CD4-positive, CD25-positive, alpha-beta regulatory T cell (primary cell): ENCODE measurements at regions not wholly inside any gene's neighbourhood (a gene's known extent, or its start where the extent isn't known, plus 50 kb on each side); places are given as distances from the start of the nearest gene placed in this dataset.
A peak's percentile ranks its signal among the peaks of the same experiment; 100 is the strongest.

Experiments used
- ATAC-seq, 2 donors: fragments of 150-1000 bp; cut with Tn5 transposase; one replicate each; pipeline ENCODE4 v1.10.0; 2021; ENCODE audit warnings: low read depth in 2 of 2, moderate number of reproducible peaks in 2 of 2, moderate library complexity in 1 of 2
- DNase-seq, 3 donors: peaks; one replicate each; pipeline versions ENCODE4 v3.0.0 to v3.0.0-alpha.2; 2012 to 2022; ENCODE audit warnings: mixed read lengths in 1 of 3
- H3K27ac ChIP-seq: one replicate; pipeline ENCODE4 v1.7.0; 2013; ENCODE audit warnings: mild to moderate bottlenecking, low read length; ENCODE audit not compliant: insufficient read depth, poor library complexity, severe bottlenecking
- H3K27me3 ChIP-seq: one replicate; pipeline ENCODE4 v1.7.0; 2013; ENCODE audit warnings: low read length; ENCODE audit not compliant: control insufficient read depth, insufficient read depth
- H3K36me3 ChIP-seq: one replicate; pipeline ENCODE4 v1.7.0; 2013; ENCODE audit warnings: mild to moderate bottlenecking, low read length, moderate library complexity; ENCODE audit not compliant: control insufficient read depth, insufficient read depth
- H3K4me1 ChIP-seq: 2 replicates; pipeline ENCODE4 v1.7.0; 2013; ENCODE audit warnings: mild to moderate bottlenecking, low read length; ENCODE audit not compliant: insufficient read depth, control insufficient read depth, poor library complexity, severe bottlenecking
- H3K4me3 ChIP-seq: one replicate; pipeline ENCODE4 v1.7.0; 2013; ENCODE audit warnings: low read depth, mild to moderate bottlenecking, low read length, moderate library complexity
- H3K9me3 ChIP-seq, 2 experiments: 1 replicate in 1 of 2; 2 replicates in 1 of 2; pipeline ENCODE4 v1.7.0; 2013; ENCODE audit warnings: low read length in 2 of 2, mild to moderate bottlenecking in 1 of 2, moderate library complexity in 1 of 2; ENCODE audit not compliant: control insufficient read depth in 2 of 2
- H3K27ac Mint-ChIP-seq, 3 donors: one replicate each; pipeline ENCODE4 v1.8.0; 2020 to 2022; ENCODE audit warnings: mild to moderate bottlenecking in 3 of 3, mixed read lengths in 3 of 3, moderate library complexity in 2 of 3
- H3K27me3 Mint-ChIP-seq: one replicate; pipeline ENCODE4 v1.8.0; 2022; ENCODE audit warnings: mild to moderate bottlenecking, mixed read lengths
- H3K36me3 Mint-ChIP-seq: one replicate; pipeline ENCODE4 v1.8.0; 2020; ENCODE audit warnings: mixed read lengths
- H3K4me1 Mint-ChIP-seq, 4 donors: one replicate each; pipeline ENCODE4 v1.8.0; 2020 to 2022; ENCODE audit warnings: mixed read lengths in 4 of 4, mild to moderate bottlenecking in 1 of 4
- H3K4me3 Mint-ChIP-seq, 4 donors: one replicate each; pipeline ENCODE4 v1.8.0; 2020 to 2022; ENCODE audit warnings: mild to moderate bottlenecking in 4 of 4, mixed read lengths in 4 of 4, moderate library complexity in 3 of 4
- H3K9me3 Mint-ChIP-seq, 7 donors: one replicate each; pipeline ENCODE4 v1.8.0; 2020 to 2022; ENCODE audit warnings: mixed read lengths in 7 of 7, mild to moderate bottlenecking in 3 of 7, moderate library complexity in 2 of 7

DNA sequence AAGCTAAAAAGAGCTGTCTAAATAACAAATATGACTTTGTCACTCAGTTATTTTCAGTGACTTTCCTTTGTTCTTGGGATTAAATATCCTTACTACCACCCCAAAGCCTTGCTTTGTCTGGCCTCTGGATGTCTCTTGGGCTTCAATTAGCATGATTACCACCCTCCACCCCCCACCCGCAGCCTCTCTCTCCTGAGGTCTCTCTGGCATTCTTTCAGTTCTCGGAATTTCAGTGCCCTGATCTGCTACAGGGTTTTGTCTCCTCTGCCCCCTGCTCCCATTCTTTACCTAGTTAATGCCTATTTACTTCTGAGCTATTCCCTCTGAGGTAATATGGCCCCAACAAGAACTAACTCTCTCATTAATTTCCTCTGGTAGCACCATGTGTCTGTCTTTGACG, 376.4 kb downstream of the DEPDC1B start:
- no peaks in the 10 kb centered on the region for H3K36me3 Mint-ChIP-seq
- no peaks in the 10 kb centered on the region for H3K4me1 ChIP-seq
- H3K4me1 Mint-ChIP-seq: no peaks in the 10 kb centered on the region
- H3K27ac Mint-ChIP-seq: no peak overlapping the region
- peaks cover 0 to 3% of the 10 kb centered on the region in 2 experiments for H3K9me3 ChIP-seq
- H3K36me3 ChIP-seq: no peaks in the 10 kb centered on the region
- H3K27me3 Mint-ChIP-seq: no peaks in the 10 kb centered on the region
- DNase-seq (no peak), ATAC-seq (no peak)
- H3K9me3 Mint-ChIP-seq: peaks cover 1 to 20% (median 7%) of the 10 kb centered on the region in 7 donors
- H3K4me3 Mint-ChIP-seq: no peak overlapping the region
- H3K4me3 ChIP-seq: no peak overlapping the region
- no peak overlapping the region for H3K27ac ChIP-seq
- H3K27me3 ChIP-seq: no peaks in the 10 kb centered on the region

DNA sequence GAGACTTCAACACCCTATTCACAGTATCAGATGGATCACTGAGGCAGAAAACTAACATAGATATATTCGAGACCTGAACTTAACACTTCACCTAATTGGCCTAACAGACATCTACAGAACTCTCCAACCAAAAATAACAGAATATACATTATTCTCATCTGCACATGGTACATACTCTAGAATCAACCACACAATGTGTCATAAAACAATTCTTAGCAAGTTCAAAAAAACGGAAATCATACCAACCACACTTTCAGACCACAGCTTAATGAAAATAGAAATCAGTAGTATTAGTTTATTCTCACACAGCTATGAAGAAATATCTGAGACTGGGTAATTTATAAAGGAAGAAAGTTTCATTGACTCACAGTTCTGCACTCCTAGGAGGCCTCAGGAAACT, 387.9 kb downstream of the DEPDC1B start:
- Histone ChIP-seq H3K27ac (no peak overlapping the region), H3K4me3 (no peak overlapping the region), H3K36me3 (no peaks in the 10 kb centered on the region), H3K4me1 (no peaks in the 10 kb centered on the region), H3K9me3 (no peaks in the 10 kb centered on the region), H3K27me3 (no peaks in the 10 kb centered on the region)
- Mint-ChIP-seq H3K9me3 (peaks cover 0 to 10% (median 0%) of the 10 kb centered on the region in 7 donors), H3K27ac (peak overlapping the region in 1 of 3 donors; percentile 52), H3K36me3 (no peaks in the 10 kb centered on the region), H3K4me3 (no peak overlapping the region), H3K27me3 (no peaks in the 10 kb centered on the region), H3K4me1 (no peaks in the 10 kb centered on the region)
- DNase-seq (no peak), ATAC-seq (no peak)

DNA sequence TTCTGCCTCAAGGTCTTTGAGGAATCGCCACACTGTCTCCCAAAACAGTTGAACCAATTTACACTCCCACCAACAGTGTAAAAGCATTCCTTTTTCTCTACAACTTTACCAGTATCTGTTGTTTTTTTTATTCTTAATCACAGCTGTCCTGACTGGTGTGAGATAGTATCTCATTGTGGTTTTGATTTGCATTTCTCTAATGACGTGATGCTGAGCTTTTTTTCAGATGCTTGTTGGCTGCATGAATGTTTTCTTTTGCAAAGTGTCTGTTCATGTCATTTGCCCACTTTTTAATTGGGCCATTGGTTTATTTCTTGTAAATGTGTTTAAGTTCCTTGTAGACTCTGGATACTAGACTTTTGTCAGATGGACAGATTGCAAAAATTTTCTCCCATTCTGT, 400.0 kb downstream of the DEPDC1B start:
- Mint-ChIP-seq H3K27ac (no peak overlapping the region), H3K27me3 (no peaks in the 10 kb centered on the region), H3K9me3 (peaks cover 0 to 12% (median 3%) of the 10 kb centered on the region in 7 donors), H3K36me3 (no peaks in the 10 kb centered on the region), H3K4me3 (no peak overlapping the region), H3K4me1 (no peaks in the 10 kb centered on the region)
- no peak overlapping the region for H3K27ac ChIP-seq
- H3K4me3 ChIP-seq: no peak overlapping the region
- H3K9me3 ChIP-seq: no peaks in the 10 kb centered on the region
- ATAC-seq (no peak), DNase-seq (no peak)
- H3K27me3 ChIP-seq: no peaks in the 10 kb centered on the region
- H3K4me1 ChIP-seq: no peaks in the 10 kb centered on the region
- H3K36me3 ChIP-seq: no peaks in the 10 kb centered on the region

DNA sequence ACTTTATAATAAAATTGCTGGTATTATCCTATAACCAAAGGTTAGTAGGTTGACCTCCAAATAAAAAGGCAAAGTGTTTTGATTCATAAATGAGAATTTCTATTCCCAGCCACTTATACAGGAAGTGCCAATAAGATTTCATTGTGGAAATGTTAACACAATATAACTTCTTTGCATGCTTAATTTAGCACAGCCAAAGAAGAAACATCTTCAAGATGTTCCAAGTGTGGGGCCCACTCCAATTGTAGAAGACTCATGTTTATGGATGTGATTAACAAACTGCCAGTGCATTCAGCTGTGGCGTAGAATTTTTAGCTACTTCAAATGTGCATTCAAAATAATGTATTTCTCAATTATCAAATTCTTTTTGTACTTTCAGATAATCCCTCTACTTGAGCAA, 402.3 kb downstream of the DEPDC1B start:
- DNase-seq: no peak
- Histone ChIP-seq H3K4me3 (no peak overlapping the region), H3K4me1 (no peaks in the 10 kb centered on the region), H3K36me3 (no peaks in the 10 kb centered on the region), H3K27me3 (no peaks in the 10 kb centered on the region), H3K9me3 (no peaks in the 10 kb centered on the region), H3K27ac (no peak overlapping the region)
- no peaks in the 10 kb centered on the region for H3K27me3 Mint-ChIP-seq
- no peak for ATAC-seq
- H3K4me1 Mint-ChIP-seq: no peaks in the 10 kb centered on the region
- H3K27ac Mint-ChIP-seq: no peak overlapping the region
- no peak overlapping the region for H3K4me3 Mint-ChIP-seq
- H3K9me3 Mint-ChIP-seq: peaks cover 2 to 11% (median 4%) of the 10 kb centered on the region in 7 donors
- H3K36me3 Mint-ChIP-seq: no peaks in the 10 kb centered on the region

DNA sequence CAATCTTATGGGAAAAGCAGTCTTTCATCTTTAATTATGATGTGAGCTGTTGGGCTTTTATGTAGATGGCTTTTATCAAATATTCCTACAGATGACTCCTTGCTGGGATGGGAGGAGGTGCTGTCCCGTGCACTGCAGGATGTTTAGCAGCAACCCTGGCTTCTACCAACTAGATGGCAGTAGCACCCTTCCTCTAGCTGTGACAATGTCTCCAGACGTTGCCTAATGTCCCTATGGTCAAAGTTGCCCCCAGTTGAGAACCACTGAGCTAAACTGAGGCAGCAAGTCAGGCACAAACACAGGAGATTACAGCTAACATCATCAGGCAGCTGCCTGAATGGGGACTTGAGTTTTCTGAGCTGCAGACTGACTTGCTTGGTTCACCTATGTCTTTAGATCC, 401.9 kb upstream of the PDE4D start:
- Histone ChIP-seq H3K4me3 (no peak overlapping the region), H3K27ac (no peak overlapping the region), H3K9me3 (no peaks in the 10 kb centered on the region), H3K27me3 (no peaks in the 10 kb centered on the region), H3K4me1 (no peaks in the 10 kb centered on the region), H3K36me3 (no peaks in the 10 kb centered on the region)
- Mint-ChIP-seq H3K4me1 (no peaks in the 10 kb centered on the region), H3K36me3 (no peaks in the 10 kb centered on the region), H3K9me3 (peaks cover 0 to 6% (median 3%) of the 10 kb centered on the region in 7 donors), H3K4me3 (no peak overlapping the region), H3K27ac (no peak overlapping the region), H3K27me3 (no peaks in the 10 kb centered on the region)
- DNase-seq: no peak
- ATAC-seq: no peak

DNA sequence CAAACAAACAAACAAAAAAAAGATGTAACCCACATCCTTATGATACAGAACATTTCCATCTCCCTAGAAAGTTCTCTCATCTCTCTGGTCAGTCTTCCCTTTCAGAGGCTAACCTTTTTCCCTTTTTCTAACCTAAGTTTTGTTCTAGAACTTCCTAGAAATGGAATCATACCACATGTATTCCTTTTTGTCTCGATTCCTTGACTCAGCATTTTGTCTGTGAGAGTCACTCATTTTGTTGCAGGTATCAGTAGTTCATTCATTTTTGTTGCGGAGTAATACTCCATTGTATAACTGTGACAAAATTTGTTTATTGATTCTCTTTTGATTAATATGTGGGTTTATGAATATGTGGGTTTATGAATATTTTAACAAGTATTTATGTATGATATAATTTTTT, 400.0 kb upstream of the PDE4D start:
- Histone ChIP-seq H3K9me3 (no peaks in the 10 kb centered on the region), H3K27ac (no peak overlapping the region), H3K27me3 (no peaks in the 10 kb centered on the region), H3K36me3 (no peaks in the 10 kb centered on the region), H3K4me3 (no peak overlapping the region), H3K4me1 (no peaks in the 10 kb centered on the region)
- H3K27ac Mint-ChIP-seq: no peak overlapping the region
- DNase-seq: no peak
- no peaks in the 10 kb centered on the region for H3K36me3 Mint-ChIP-seq
- no peaks in the 10 kb centered on the region for H3K4me1 Mint-ChIP-seq
- peaks cover 1 to 5% (median 3%) of the 10 kb centered on the region in 7 donors for H3K9me3 Mint-ChIP-seq
- H3K27me3 Mint-ChIP-seq: no peaks in the 10 kb centered on the region
- no peak for ATAC-seq
- no peak overlapping the region for H3K4me3 Mint-ChIP-seq

DNA sequence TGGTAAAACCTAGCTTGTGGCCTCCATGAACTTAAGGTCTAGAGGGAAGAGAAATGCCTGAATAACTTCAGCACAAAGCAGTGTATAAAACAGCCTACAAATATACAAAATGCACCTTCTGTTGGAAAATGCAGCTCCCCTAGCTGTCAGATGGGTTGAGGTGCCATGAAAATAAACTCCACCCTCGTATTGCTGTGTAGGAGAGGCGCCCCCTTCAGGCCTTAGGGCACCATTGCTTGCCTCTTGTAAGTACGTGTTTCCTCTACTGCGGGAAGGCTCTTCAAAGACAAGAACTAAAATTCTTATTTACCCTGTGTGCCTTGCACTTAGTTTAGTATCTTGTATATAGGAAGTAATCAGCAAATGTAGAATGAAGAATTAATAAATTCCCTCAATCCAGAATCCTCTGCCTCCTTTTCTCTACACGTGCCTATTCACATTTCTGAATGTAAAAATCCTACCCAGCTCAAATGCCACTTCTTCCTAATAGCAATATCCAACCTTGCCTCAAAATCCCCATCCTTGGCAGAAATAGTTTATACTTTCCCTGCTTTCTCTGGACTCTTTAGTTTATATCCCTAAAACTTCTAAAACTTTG, 393.7 kb upstream of the PDE4D start:
- Mint-ChIP-seq H3K9me3 (peaks cover 0 to 4% (median 0%) of the 10 kb centered on the region in 7 donors), H3K36me3 (no peaks in the 10 kb centered on the region), H3K4me1 (no peaks in the 10 kb centered on the region), H3K4me3 (no peak overlapping the region), H3K27ac (no peak overlapping the region), H3K27me3 (no peaks in the 10 kb centered on the region)
- Histone ChIP-seq H3K9me3 (no peaks in the 10 kb centered on the region), H3K4me1 (no peaks in the 10 kb centered on the region), H3K4me3 (no peak overlapping the region), H3K36me3 (no peaks in the 10 kb centered on the region), H3K27me3 (no peaks in the 10 kb centered on the region), H3K27ac (no peak overlapping the region)
- DNase-seq: peak in 1 of 3 donors; percentile 31
- no peak for ATAC-seq

DNA sequence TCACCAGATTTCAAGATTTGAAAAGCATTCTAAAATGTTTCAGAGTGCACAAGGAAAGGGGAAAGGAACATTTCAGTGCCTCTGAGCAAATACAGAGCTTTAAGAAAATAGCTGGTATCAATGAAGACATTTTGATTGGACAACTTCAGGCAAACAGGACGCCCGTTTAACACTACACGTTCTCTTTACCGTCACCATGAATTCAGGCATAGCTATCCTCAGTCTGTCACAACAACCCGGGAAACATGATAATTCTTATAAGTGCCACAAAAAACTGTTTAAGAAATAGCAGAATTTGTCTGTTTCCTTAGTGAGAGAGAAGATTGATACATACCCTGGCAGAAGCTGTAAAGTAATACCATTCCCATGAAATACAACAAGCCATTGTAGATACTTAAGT, 392.4 kb upstream of the PDE4D start:
- Histone ChIP-seq H3K27ac (no peak overlapping the region), H3K4me3 (no peak overlapping the region), H3K9me3 (no peaks in the 10 kb centered on the region), H3K27me3 (no peaks in the 10 kb centered on the region), H3K4me1 (no peaks in the 10 kb centered on the region), H3K36me3 (no peaks in the 10 kb centered on the region)
- DNase-seq (no peak), ATAC-seq (no peak)
- H3K4me1 Mint-ChIP-seq: no peaks in the 10 kb centered on the region
- H3K27ac Mint-ChIP-seq: no peak overlapping the region
- H3K27me3 Mint-ChIP-seq: no peaks in the 10 kb centered on the region
- no peak overlapping the region for H3K4me3 Mint-ChIP-seq
- peaks cover 0 to 3% (median 2%) of the 10 kb centered on the region in 7 donors for H3K9me3 Mint-ChIP-seq
- no peaks in the 10 kb centered on the region for H3K36me3 Mint-ChIP-seq
